ENCODE measurements at regions not wholly inside any gene's neighbourhood (a gene's known extent, or its start where the extent isn't known, plus 50 kb on each side); places are given as distances from the start of the nearest gene placed in this dataset.

DNA sequence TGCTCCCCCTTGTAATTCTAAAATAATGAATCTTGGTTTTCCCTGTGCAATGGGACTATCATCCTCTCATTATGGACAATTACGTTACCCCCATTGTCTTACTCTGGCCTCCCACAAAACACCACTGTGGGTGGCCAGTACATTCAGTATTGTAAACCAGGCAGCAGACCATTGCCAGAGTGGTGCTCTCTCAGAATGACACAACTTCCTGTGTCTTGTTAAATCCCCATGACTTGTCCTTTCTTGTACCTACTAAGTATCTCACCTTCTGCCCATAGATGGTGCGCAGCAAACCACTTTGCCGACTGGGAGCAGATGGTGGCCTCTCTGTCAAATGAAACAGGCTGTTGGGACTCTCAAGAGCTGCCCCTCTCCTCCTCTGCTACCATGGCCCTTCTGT is 287.1 kb upstream of the RAG2 start:
- Histone ChIP-seq H2BK5ac (ENCODE audit: insufficient read length, low read length) (no peak overlapping the region), H3K9me3 (ENCODE audit: control insufficient read depth, low read depth, low read length) (no peaks in the 10 kb centered on the region), H4K8ac (replicated peaks; ENCODE audit: insufficient read length, low read depth, low read length) (no peak overlapping the region), H4K20me1 (ENCODE audit: control insufficient read depth, insufficient read depth, insufficient read length) (no peaks in the 10 kb centered on the region), H4K5ac (ENCODE audit: insufficient read length, low read depth, low read length) (no peak overlapping the region), H3K18ac (ENCODE audit: insufficient read length, low read depth, low read length) (no peak overlapping the region), H2BK120ac (ENCODE audit: low read depth, low read length, poor library complexity, severe bottlenecking) (no peak overlapping the region), H3K14ac (ENCODE audit: insufficient read depth, low read length) (no peak overlapping the region), H2AK5ac (ENCODE audit: insufficient read length, low read length) (no peak overlapping the region), H3T11ph (ENCODE audit: low read length) (no peak overlapping the region), H3K23me2 (ENCODE audit: insufficient read length, low read depth, low read length, poor library complexity, severe bottlenecking) (no peaks in the 10 kb centered on the region), H3K56ac (ENCODE audit: insufficient read length, low read depth, low read length) (no peak overlapping the region), H3K27ac (ENCODE audit: insufficient read length, low read depth, low read length) (no peak overlapping the region), H2AFZ (ENCODE audit: low read length) (no peak overlapping the region), H3K4me2 (ENCODE audit: insufficient read depth, insufficient read length, low read length) (no peak overlapping the region), H3K9ac (ENCODE audit: extremely low read depth, insufficient read length, low read length) (no peak overlapping the region), H3K79me2 (ENCODE audit: insufficient read depth, low read length) (no peaks in the 10 kb centered on the region), H3K4me1 (ENCODE audit: insufficient read depth, low read length) (no peaks in the 10 kb centered on the region), H3K79me1 (ENCODE audit: insufficient read depth, low read depth, low read length, poor library complexity, severe bottlenecking) (no peaks in the 10 kb centered on the region), H2BK20ac (ENCODE audit: low read depth, low read length, poor library complexity, severe bottlenecking) (no peak overlapping the region), H4K91ac (ENCODE audit: insufficient read length, low read depth, low read length) (no peak overlapping the region), H3K4ac (ENCODE audit: low read depth, low read length) (no peak overlapping the region), H2BK15ac (ENCODE audit: low read depth, low read length) (no peak overlapping the region), H3K23ac (ENCODE audit: insufficient read length, low read depth, low read length) (no peak overlapping the region), H3K27me3 (ENCODE audit: insufficient read depth, low read length) (no peaks in the 10 kb centered on the region; the same call in 1 of the 2 replicates), H2BK12ac (ENCODE audit: insufficient read length, low read depth, low read length) (no peak overlapping the region)
- H3K27me3 Mint-ChIP-seq (ENCODE audit: low read depth), result no peaks in the 10 kb centered on the region; the same call in 1 of the 2 replicates
- WGBS (ENCODE audit: extremely low coverage, insufficient read length, low lambda C conversion rate), result no CpG with 5 or more reads among the region's 3 CpGs
- DNase-seq, result no peak
- H3K27ac Mint-ChIP-seq, result no peak overlapping the region
- TF ChIP-seq, protein P1, sequence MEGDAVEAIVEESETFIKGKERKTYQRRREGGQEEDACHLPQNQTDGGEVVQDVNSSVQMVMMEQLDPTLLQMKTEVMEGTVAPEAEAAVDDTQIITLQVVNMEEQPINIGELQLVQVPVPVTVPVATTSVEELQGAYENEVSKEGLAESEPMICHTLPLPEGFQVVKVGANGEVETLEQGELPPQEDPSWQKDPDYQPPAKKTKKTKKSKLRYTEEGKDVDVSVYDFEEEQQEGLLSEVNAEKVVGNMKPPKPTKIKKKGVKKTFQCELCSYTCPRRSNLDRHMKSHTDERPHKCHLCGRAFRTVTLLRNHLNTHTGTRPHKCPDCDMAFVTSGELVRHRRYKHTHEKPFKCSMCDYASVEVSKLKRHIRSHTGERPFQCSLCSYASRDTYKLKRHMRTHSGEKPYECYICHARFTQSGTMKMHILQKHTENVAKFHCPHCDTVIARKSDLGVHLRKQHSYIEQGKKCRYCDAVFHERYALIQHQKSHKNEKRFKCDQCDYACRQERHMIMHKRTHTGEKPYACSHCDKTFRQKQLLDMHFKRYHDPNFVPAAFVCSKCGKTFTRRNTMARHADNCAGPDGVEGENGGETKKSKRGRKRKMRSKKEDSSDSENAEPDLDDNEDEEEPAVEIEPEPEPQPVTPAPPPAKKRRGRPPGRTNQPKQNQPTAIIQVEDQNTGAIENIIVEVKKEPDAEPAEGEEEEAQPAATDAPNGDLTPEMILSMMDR (conservative IDR thresholded peaks at IDR 0.05), result no peak
- no peaks in the 10 kb centered on the region for H3K36me3 Mint-ChIP-seq (ENCODE audit: insufficient read depth in 1 of 3, low read depth in 3 of 3)
- 0 out of 5 replicates have a peak, but pooled peaks cover 0 to 2% of the 10 kb centered on the region in 2 experiments for H3K9me3 Mint-ChIP-seq
- no peak overlapping the region for H3K4me3 Mint-ChIP-seq
- no peaks in the 10 kb centered on the region for H3K4me1 Mint-ChIP-seq
